Effector memory CD4-positive, alpha-beta T cell (primary cell): ENCODE measurements at regions not wholly inside any gene's neighbourhood (a gene's known extent, or its start where the extent isn't known, plus 50 kb on each side); places are given as distances from the start of the nearest gene placed in this dataset.

ENCODE experiments used
- DNase-seq, 3 donors: peaks; one replicate each; pipeline ENCODE4 v3.0.0-alpha.2; 2020
- H3K27ac ChIP-seq: 2 replicates; pipeline ENCODE4 v1.7.0; 2013; ENCODE audit warnings: mild to moderate bottlenecking, low read length, moderate library complexity; ENCODE audit not compliant: insufficient read depth, poor library complexity, severe bottlenecking
- H3K27me3 ChIP-seq: replicated peaks from 2 replicates; pipeline ENCODE4 v1.7.0; 2013; ENCODE audit warnings: mild to moderate bottlenecking, low read length; ENCODE audit not compliant: insufficient read depth, control insufficient read depth, poor library complexity, severe bottlenecking
- H3K36me3 ChIP-seq: 2 replicates; pipeline ENCODE4 v1.7.0; 2013; ENCODE audit warnings: mild to moderate bottlenecking, low read length, moderate library complexity; ENCODE audit not compliant: control insufficient read depth, insufficient read depth
- H3K4me1 ChIP-seq: 2 replicates; pipeline ENCODE4 v1.7.0; 2013; ENCODE audit warnings: low read length, mild to moderate bottlenecking; ENCODE audit not compliant: control insufficient read depth, insufficient read depth, poor library complexity, severe bottlenecking
- H3K4me3 ChIP-seq: 2 replicates; pipeline ENCODE4 v1.7.0; 2013; ENCODE audit warnings: low read length, low read depth, mild to moderate bottlenecking; ENCODE audit not compliant: insufficient read depth, poor library complexity, severe bottlenecking
- H3K9me3 ChIP-seq: 2 replicates; pipeline ENCODE4 v1.7.0; 2013; ENCODE audit warnings: mild to moderate bottlenecking, low read length, moderate library complexity; ENCODE audit not compliant: control insufficient read depth

DNA sequence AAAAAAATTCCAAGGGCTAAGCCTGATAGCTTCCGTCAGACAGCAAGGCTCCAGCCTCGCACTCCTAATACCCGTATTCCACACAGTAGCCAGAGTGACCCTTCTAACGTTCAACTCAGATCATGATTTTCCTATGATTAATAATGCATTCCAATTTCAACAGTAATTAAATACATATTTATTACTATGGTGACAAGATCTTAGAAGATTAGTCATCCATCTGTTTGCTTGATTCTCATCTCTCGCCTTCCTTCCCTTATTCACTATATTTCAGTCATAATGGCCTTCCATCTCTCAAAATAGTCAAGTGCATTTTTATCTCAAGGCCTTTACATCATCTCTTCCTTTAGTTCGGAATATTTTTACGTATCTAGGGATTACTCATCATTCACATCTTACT is 621.2 kb upstream of the SPRY2 start:
- Histone ChIP-seq H3K36me3 (no peaks in the 10 kb centered on the region), H3K27me3 (no peaks in the 10 kb centered on the region), H3K9me3 (no peaks in the 10 kb centered on the region), H3K4me1 (no peaks in the 10 kb centered on the region), H3K27ac (no peak overlapping the region), H3K4me3 (no peak overlapping the region)
- no peak for DNase-seq

DNA sequence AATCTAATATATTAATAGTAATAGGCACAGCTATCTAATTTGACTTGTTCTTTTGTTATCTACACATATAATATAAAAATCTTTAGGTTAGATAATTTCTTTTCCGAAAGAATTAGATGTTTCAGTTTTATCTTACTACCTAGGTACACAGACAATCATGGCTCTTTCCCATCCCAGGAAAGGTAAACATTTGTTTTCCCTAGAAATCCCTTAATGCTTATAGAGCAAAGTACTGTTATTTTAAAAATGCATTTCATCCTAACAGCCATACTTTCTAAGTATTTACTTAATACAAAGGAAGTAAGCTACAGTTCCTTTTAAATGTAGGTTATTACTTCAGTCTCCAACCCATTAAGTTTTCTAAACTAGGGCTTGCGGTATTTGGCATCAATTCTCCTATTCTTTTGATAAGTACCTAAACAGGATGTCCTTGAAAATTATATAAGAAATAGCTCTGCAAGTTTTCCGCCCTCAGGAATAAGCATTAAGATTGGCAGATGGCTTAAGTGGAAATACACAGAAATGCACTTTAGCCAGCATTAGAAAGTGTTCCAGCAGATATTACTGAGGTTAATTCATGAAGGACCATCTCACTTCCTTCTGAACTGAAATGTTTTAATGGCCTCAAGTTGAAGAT is 616.2 kb upstream of the SPRY2 start:
- no peaks in the 10 kb centered on the region for H3K4me1 ChIP-seq
- DNase-seq = no peak
- H3K27ac ChIP-seq = no peak overlapping the region
- no peak overlapping the region for H3K4me3 ChIP-seq
- no peaks in the 10 kb centered on the region for H3K9me3 ChIP-seq
- no peaks in the 10 kb centered on the region for H3K36me3 ChIP-seq
- H3K27me3 ChIP-seq = no peaks in the 10 kb centered on the region

DNA sequence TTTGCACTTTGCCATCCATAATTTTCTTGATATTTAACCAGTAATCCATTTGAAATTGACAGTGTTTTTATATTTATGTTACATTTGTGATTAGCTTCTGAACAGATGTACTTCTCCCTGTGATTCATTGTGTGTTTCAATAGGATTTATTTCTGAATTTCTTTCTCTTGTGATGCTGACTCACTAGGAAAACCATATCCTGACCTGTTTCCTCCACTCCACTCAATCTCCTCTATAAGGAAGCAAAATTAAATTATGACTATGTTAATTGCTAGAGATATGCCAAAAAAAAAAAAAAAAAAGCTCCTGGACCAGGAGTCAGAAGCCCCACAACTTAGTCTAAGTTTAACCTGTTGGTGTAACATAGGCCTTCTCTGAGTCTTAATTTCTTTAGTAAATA is 614.6 kb upstream of the SPRY2 start:
- no peaks in the 10 kb centered on the region for H3K4me1 ChIP-seq
- no peaks in the 10 kb centered on the region for H3K9me3 ChIP-seq
- H3K27ac ChIP-seq = no peak overlapping the region
- no peaks in the 10 kb centered on the region for H3K27me3 ChIP-seq
- no peak overlapping the region for H3K4me3 ChIP-seq
- no peak for DNase-seq
- no peaks in the 10 kb centered on the region for H3K36me3 ChIP-seq

- Histone ChIP-seq H3K27me3 (no peaks in the 10 kb centered on the region), H3K4me3 (no peak overlapping the region), H3K27ac (no peak overlapping the region), H3K36me3 (no peaks in the 10 kb centered on the region), H3K4me1 (no peaks in the 10 kb centered on the region), H3K9me3 (no peaks in the 10 kb centered on the region)
- no peak for DNase-seq
Observed at GRCh38 chr13:80952158-80952557, 611.2 kb upstream of the SPRY2 start.

DNA sequence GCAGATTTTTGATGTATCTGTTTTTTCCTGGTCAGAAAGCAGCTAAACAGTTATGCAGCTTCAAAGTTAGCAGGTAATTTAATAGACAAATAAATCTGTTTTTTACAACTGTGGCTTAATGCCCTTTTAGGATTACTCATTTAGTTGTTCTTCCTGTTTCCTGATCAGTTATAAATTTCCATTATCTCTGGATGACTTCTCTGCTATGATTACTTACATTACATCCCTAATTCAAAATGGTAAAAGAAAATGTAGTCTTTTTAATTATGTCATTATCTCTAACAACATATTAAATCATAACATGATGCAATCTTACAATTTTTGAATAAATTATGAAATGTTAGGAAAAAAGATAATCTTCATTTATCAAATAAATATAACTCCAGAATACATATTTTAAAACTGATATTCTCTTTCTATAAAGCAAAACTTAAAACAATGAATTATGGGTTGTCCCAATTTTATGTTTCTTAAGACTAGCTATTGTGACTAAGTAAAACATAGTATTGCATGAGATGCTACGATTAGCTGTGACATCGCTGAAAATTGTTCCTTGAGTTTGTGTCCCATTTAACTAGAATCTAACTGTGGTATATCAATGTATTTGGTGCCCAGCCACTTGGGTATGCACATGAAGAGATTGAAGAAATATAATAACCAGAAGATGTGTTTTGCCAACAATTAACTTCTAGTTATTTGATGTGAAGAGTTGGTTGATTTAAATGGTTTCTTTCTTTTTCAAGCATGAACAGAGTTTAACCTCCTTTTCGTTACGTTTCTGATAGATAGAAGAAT is 605.3 kb upstream of the SPRY2 start:
- H3K9me3 ChIP-seq = no peaks in the 10 kb centered on the region
- no peaks in the 10 kb centered on the region for H3K36me3 ChIP-seq
- DNase-seq = no peak
- no peaks in the 10 kb centered on the region for H3K4me1 ChIP-seq
- no peak overlapping the region for H3K4me3 ChIP-seq
- no peak overlapping the region for H3K27ac ChIP-seq
- H3K27me3 ChIP-seq = no peaks in the 10 kb centered on the region

DNA sequence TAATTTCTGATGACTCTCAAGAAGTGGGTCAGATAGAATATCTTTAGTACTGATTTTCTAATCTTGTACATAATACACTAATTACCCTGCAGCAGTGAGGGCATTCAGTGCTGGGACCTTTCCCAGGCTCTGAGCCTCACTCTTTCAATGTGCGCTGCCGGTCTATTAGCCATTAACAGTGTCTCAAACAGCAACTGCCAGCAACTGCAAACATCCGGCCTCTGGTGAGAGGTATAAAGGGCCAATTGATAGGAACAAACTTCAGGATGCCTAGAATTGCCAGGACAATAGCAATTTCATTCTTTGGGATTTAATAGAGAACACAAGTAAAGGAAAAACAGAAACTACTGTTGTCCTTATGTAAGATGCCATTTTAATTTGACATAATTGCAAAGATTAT is 604.4 kb upstream of the SPRY2 start:
- H3K9me3 ChIP-seq = no peaks in the 10 kb centered on the region
- H3K36me3 ChIP-seq = no peaks in the 10 kb centered on the region
- H3K27me3 ChIP-seq = no peaks in the 10 kb centered on the region
- H3K27ac ChIP-seq = no peak overlapping the region
- H3K4me3 ChIP-seq = no peak overlapping the region
- H3K4me1 ChIP-seq = no peaks in the 10 kb centered on the region
- no peak for DNase-seq

DNA sequence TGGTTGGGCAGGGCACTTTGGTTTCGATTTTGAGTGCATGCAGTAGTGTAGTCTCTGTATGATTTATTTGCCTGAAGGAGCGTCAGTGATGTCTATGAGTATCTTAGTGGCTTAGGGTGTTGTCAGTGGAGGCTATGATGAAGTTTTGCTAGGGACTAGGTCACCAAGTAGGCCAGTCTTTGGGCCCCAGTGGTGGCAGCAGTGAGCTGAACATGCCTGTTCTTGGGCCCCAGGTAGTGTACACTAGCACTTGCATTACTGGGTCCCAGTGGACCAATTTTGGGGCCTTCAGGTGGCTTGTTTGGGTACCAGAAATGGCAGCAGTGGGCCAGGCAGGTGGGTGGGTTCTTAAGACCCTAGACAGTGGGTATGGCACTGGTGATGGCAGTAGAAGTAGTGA is 598.7 kb upstream of the SPRY2 start:
- H3K9me3 ChIP-seq = no peaks in the 10 kb centered on the region
- H3K36me3 ChIP-seq = no peaks in the 10 kb centered on the region
- no peak for DNase-seq
- no peak overlapping the region for H3K27ac ChIP-seq
- H3K4me3 ChIP-seq = no peak overlapping the region
- no peaks in the 10 kb centered on the region for H3K27me3 ChIP-seq
- H3K4me1 ChIP-seq = no peaks in the 10 kb centered on the region

DNA sequence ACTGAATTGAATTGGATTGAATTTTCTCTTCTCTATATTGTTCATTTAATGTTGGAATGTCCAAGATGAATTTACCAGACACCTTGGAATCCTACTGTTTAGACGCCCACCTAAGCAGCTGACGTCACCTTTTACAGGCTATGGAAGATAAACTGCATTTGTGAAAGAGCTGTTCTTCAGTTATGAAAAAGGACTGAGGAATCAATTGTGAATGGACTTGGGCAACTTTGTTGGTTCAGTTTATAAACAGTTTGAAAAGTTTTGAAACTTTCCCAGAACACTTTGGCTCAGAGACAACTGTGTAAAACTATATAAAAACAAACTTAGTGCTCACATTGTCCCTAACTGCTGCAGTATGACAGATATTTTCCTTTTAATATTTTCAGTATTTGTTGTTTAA is 590.8 kb upstream of the SPRY2 start:
- Histone ChIP-seq H3K9me3 (no peaks in the 10 kb centered on the region), H3K36me3 (no peaks in the 10 kb centered on the region), H3K4me3 (no peak overlapping the region), H3K4me1 (no peaks in the 10 kb centered on the region), H3K27me3 (no peaks in the 10 kb centered on the region), H3K27ac (no peak overlapping the region)
- DNase-seq = no peak

GRCh38 chr13:80931118-80931517 is 590.2 kb upstream of the SPRY2 start:
- H3K9me3 ChIP-seq = no peaks in the 10 kb centered on the region
- H3K4me1 ChIP-seq = no peaks in the 10 kb centered on the region

GRCh38 chr13:80928241-80928640 is 587.3 kb upstream of the SPRY2 start:
- no peak overlapping the region for H3K27ac ChIP-seq
- no peaks in the 10 kb centered on the region for H3K27me3 ChIP-seq
- no peaks in the 10 kb centered on the region for H3K36me3 ChIP-seq
- no peaks in the 10 kb centered on the region for H3K9me3 ChIP-seq
- no peak for DNase-seq
- no peaks in the 10 kb centered on the region for H3K4me1 ChIP-seq
- H3K4me3 ChIP-seq = no peak overlapping the region

More at GRCh38 chr13:80931118-80931517, 590.2 kb upstream of the SPRY2 start:
- Histone ChIP-seq H3K27me3 (no peaks in the 10 kb centered on the region), H3K36me3 (no peaks in the 10 kb centered on the region), H3K4me3 (no peak overlapping the region), H3K27ac (no peak overlapping the region)
- no peak for DNase-seq
